RWPE2 (cell line): ENCODE measurements at regions not wholly inside any gene's neighbourhood (a gene's known extent, or its start where the extent isn't known, plus 50 kb on each side); places are given as distances from the start of the nearest gene placed in this dataset.

Experiments used
- ATAC-seq: fragments of 200-7000 bp; cut with Tn5 transposase; 3 replicates; pipeline ENCODE4 v1.9.1; 2021; ENCODE audit warnings: low read depth
- DNase-seq: peaks from one replicate; pipeline ENCODE4 v3.0.0-alpha.2; 2020; ENCODE audit warnings: low spot score
- H3K27ac ChIP-seq: fragments of 450-650 bp; 2 replicates; pipeline ENCODE4 v1.5.1; 2017; ENCODE audit warnings: mild to moderate bottlenecking; ENCODE audit not compliant: poor library complexity, severe bottlenecking
- H3K27me3 ChIP-seq: fragments of 250-450 bp; sonication (Bioruptor Pico); 2 replicates; pipeline ENCODE4 v1.5.1; 2021; ENCODE audit warnings: mild to moderate bottlenecking, moderate library complexity; ENCODE audit not compliant: insufficient read depth, poor library complexity, severe bottlenecking
- H3K36me3 ChIP-seq: fragments of 250-450 bp; sonication (Bioruptor Pico); 2 replicates; pipeline ENCODE4 v1.5.1; 2020; ENCODE audit warnings: low read depth, mild to moderate bottlenecking, moderate library complexity
- H3K4me1 ChIP-seq: fragments of 250-450 bp; sonication (Bioruptor Pico); 2 replicates; pipeline ENCODE4 v1.5.1; 2021; ENCODE audit warnings: mild to moderate bottlenecking, moderate library complexity; ENCODE audit not compliant: insufficient read depth, poor library complexity, severe bottlenecking
- H3K4me3 ChIP-seq: fragments of 250-450 bp; sonication (Bioruptor Pico); 2 replicates; pipeline ENCODE4 v1.5.1; 2021; ENCODE audit warnings: mild to moderate bottlenecking, moderate library complexity; ENCODE audit not compliant: severe bottlenecking
- H3K9me3 ChIP-seq: fragments of 250-450 bp; sonication (Bioruptor Pico); 2 replicates; pipeline ENCODE4 v1.5.1; 2021; ENCODE audit warnings: mild to moderate bottlenecking, moderate library complexity; ENCODE audit not compliant: severe bottlenecking
- TF ChIP-seq, protein P1 (sequence below): fragments of 450-650 bp; IDR thresholded peaks from one replicate; pipeline ENCODE4 v1.5.1; 2017; ENCODE audit warnings: mild to moderate bottlenecking, moderate library complexity; ENCODE audit not compliant: poor library complexity, severe bottlenecking

DNA sequence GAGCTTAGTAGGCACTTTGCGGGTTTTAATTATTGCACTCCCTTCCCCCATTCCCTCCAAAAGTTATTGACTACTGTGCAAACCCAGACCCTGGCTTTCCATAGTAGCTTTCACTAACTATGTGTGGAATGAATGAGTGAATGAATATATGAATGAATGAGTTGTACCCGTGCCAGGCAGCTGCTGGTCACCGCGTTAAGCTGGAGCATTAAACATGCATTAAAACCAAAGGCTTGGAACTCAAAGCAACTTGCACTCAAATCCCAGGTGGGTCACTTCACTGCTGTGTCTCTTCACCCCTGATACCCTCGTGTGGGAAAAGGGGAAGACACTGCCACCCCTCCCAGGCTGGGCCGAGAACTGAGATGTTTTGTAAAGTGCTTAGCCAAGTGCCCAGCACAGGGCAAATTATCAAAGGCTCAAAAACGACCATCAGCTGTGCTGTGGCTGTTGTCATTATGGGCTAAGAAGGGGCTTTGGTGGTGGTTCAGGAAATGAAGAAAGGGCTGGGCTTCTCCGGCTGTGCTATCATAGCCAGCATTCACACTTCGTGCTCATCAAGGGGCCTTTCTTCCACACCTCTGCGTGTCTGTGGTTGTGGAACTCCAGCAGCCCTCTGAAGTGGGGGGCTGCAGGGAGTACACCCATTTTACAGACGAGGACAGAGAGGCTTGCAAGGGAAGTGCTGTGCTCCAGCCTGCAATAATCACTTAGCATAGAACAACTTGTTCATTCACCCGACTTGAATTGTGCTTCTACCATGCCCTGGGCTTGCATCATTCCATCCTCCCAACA lies 60.2 kb upstream of the STX16 start:
- ATAC-seq = no peak
- no peak for DNase-seq
- H3K27me3 ChIP-seq = peaks cover 21% of the 10 kb centered on the region
- H3K36me3 ChIP-seq = no peaks in the 10 kb centered on the region
- H3K4me3 ChIP-seq = no peak overlapping the region
- H3K4me1 ChIP-seq = no peaks in the 10 kb centered on the region
- H3K27ac ChIP-seq = no peak overlapping the region
- no peaks in the 10 kb centered on the region for H3K9me3 ChIP-seq
- TF ChIP-seq, protein P1, sequence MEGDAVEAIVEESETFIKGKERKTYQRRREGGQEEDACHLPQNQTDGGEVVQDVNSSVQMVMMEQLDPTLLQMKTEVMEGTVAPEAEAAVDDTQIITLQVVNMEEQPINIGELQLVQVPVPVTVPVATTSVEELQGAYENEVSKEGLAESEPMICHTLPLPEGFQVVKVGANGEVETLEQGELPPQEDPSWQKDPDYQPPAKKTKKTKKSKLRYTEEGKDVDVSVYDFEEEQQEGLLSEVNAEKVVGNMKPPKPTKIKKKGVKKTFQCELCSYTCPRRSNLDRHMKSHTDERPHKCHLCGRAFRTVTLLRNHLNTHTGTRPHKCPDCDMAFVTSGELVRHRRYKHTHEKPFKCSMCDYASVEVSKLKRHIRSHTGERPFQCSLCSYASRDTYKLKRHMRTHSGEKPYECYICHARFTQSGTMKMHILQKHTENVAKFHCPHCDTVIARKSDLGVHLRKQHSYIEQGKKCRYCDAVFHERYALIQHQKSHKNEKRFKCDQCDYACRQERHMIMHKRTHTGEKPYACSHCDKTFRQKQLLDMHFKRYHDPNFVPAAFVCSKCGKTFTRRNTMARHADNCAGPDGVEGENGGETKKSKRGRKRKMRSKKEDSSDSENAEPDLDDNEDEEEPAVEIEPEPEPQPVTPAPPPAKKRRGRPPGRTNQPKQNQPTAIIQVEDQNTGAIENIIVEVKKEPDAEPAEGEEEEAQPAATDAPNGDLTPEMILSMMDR = no peak

DNA sequence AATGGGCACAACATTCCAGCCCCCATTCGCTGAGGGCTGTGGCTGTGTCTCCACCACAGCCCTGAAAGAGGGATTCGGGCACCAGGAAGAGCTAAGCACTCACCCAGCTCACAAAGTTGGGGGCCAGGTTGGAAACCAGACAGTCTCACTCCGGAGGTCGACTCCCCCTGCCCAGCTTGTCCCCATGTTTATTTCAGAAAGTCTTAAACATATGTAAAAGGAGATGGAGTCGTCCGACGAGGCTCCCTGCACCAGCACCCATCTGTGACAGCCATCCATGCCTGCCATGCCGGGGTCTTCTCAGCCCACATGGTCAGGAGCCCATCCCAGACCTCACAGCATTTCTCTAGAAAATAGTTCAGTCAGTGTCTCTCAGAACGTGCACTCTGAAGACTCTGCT lies 63.6 kb upstream of the STX16 start:
- DNase-seq = no peak

DNA sequence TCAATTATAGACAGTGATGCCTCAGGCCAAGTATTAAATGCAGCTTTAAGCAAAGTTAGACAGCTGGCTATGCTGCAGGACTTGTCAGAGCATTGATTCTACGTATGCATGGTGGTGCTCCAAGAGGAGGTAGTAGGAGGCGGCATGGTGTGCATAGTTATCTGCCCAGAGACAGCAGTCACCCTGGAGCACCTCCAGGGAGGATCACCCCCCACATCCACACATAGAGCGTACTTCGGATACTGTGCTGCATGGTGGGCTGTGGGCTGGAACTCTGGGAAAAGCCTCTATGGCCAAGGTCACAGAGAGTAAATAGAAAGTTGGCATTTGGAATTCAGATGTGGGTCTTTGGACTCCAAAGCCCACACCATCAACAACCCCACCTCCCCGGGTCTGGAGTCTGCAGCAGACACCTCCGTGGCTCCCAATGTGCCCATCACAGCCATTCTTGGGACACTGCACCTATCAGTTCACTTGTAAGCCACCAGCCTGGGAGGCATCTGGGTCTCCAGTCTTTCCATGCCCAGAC lies 64.5 kb upstream of the STX16 start:
- DNase-seq = peak; percentile 70
- Histone ChIP-seq H3K9me3 (no peaks in the 10 kb centered on the region), H3K27me3 (peaks cover 21% of the 10 kb centered on the region), H3K36me3 (no peaks in the 10 kb centered on the region), H3K4me3 (no peak overlapping the region), H3K27ac (no peak overlapping the region), H3K4me1 (no peaks in the 10 kb centered on the region)
- TF ChIP-seq, protein P1 = no peak
- ATAC-seq = no peak

More for the DNA sequence above, 63.6 kb upstream of the STX16 start:
- Histone ChIP-seq H3K9me3 (no peaks in the 10 kb centered on the region), H3K4me3 (no peak overlapping the region), H3K4me1 (no peaks in the 10 kb centered on the region), H3K27ac (no peak overlapping the region), H3K27me3 (peaks cover 21% of the 10 kb centered on the region), H3K36me3 (no peaks in the 10 kb centered on the region)
- TF ChIP-seq, protein P1 = no peak
- ATAC-seq = no peak

DNA sequence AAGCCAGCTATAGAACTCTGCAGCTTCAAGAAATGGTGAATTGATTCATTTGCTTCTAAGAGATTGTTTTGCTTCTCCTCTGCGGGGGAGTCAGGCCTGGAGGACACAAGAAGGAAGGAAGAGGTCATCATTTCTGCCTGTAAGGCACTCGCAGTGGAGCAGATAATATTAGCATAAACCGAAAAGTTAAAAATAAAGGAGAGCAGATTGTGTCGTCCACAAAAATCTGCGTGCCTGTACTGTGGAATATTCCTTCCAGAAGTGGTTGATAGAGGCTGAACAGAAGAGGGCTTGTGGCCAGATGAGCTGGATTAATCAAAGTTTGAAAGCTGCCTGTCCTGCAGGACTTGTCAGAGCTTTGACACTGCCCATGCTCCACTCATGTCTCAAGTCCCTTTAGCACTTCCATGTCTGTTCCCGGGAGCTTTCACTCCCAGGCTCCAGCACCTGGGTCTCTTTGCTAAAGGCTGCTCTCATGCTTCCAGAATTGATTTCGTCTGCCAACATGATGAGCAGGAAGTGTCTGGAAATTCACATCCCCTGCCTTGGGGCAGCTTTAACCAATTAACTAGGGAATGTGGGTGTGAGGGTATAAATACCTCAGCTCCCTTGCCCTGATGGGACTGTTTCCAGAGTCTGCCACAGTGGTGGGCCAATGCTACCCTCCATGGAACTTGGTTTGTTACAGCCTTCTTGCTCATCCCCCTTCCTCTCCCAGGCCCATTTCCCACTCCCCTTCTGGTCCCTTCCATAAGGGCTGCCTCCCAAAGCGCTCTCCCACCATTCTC lies 65.1 kb upstream of the STX16 start:
- Histone ChIP-seq H3K9me3 (no peaks in the 10 kb centered on the region), H3K4me1 (no peaks in the 10 kb centered on the region), H3K4me3 (no peak overlapping the region), H3K27me3 (peaks cover 14% of the 10 kb centered on the region), H3K36me3 (no peaks in the 10 kb centered on the region), H3K27ac (no peak overlapping the region)
- ATAC-seq (no peak), DNase-seq (peak; percentile 51)
- TF ChIP-seq, protein P1 = no peak
